Esophagus muscularis mucosa (tissue), 4 donors: ENCODE measurements at regions not wholly inside any gene's neighbourhood (a gene's known extent, or its start where the extent isn't known, plus 50 kb on each side); places are given as distances from the start of the nearest gene placed in this dataset.
"Not testable (repeated sequence)": the region's sequence is repeated elsewhere in the genome, so short reads cannot be mapped to it uniquely, and the experiment has no call there.

Experiments used
- DNase-seq: peaks from one replicate; pipeline ENCODE4 v3.0.0-alpha.2; 2017; ENCODE audit errors: extremely low spot score
- H3K27ac ChIP-seq, 4 donors: fragments of 200-600 bp; sonication (generic); replicated peaks in 1 of 4; 1 replicate in 3 of 4; 2 replicates in 1 of 4; pipeline ENCODE4 v1.5.1; 2016 to 2019; ENCODE audit warnings: mild to moderate bottlenecking in 1 of 4
- H3K27me3 ChIP-seq, 4 donors: fragments of 200-600 bp; sonication (generic); one replicate each; pipeline versions ENCODE4 v1.5.1 to v1.6.0; 2016 to 2019
- H3K36me3 ChIP-seq, 4 donors: fragments of 200-600 bp; sonication (generic); one replicate each; pipeline ENCODE4 v1.5.1; 2016 to 2019
- H3K4me1 ChIP-seq, 4 donors: fragments of 200-600 bp; sonication (generic); one replicate each; pipeline ENCODE4 v1.5.1; 2016 to 2019
- H3K4me3 ChIP-seq, 4 donors: fragments of 200-600 bp; sonication (generic); 1 replicate in 2 of 4; 2 replicates in 2 of 4; pipeline ENCODE4 v1.5.1; 2016 to 2019; ENCODE audit warnings: mild to moderate bottlenecking in 4 of 4, moderate library complexity in 1 of 4
- H3K9me3 ChIP-seq, 4 donors: fragments of 200-600 bp; sonication (generic); 1 replicate in 3 of 4; 2 replicates in 1 of 4; pipeline ENCODE4 v1.5.1; 2016 to 2019
- CTCF ChIP-seq, 3 experiments: fragments of 200-600 bp in 2 of 3; fragments of 450-650 bp in 1 of 3; sonication (generic) in 2 of 3; IDR thresholded peaks; one replicate each; pipeline ENCODE4 v1.5.1; 2017 to 2019; ENCODE audit warnings: antibody characterized with exemption in 3 of 3, mild to moderate bottlenecking in 2 of 3, moderate library complexity in 1 of 3
- EP300 ChIP-seq: sonication (generic); formaldehyde crosslinking; IDR thresholded peaks from one replicate; pipeline ENCODE4 v1.6.1; 2017; ENCODE audit warnings: antibody characterized with exemption
- POLR2A ChIP-seq: fragments of 450-650 bp; IDR thresholded peaks from one replicate; pipeline ENCODE4 v1.6.1; 2017; ENCODE audit warnings: antibody characterized with exemption, moderate library complexity, mild to moderate bottlenecking, low read depth
- POLR2AphosphoS5 ChIP-seq, 2 donors: sonication (generic); formaldehyde crosslinking; IDR thresholded peaks; one replicate each; pipeline ENCODE4 v1.6.1; 2017; ENCODE audit warnings: antibody characterized with exemption in 2 of 2
- WGBS: methylation state at CpG from one replicate; pipeline ENCODE4 v1.1.5; 2018; 5-methylcytosine and 5-hydroxymethylcytosine counted together
- intact Hi-C: fragments of 100-400 bp; cut with DNase I; formaldehyde crosslinking; loops from one replicate; pipeline ENCODE4 v1.15.1; 2023

- H3K9me3 ChIP-seq: peaks cover 0 to 10% (median 6%) of the 10 kb centered on the region in 4 donors
- intact Hi-C loops: no loop called here
- H3K27me3 ChIP-seq: peaks cover 0 to 25% (median 0%) of the 10 kb centered on the region in 4 donors
- no peaks in the 10 kb centered on the region for H3K36me3 ChIP-seq
- no peak for TF ChIP-seq CTCF (IDR thresholded peaks at IDR 0.05)
- no peak for TF ChIP-seq POLR2A
- TF ChIP-seq EP300: no peak
- TF ChIP-seq POLR2AphosphoS5 (IDR thresholded peaks at IDR 0.05): no peak
- H3K27ac ChIP-seq: no peak overlapping the region
- H3K4me1 ChIP-seq: no peaks in the 10 kb centered on the region
- WGBS: 64% methylated on average over 7 of the region's 7 CpGs
- no peak overlapping the region for H3K4me3 ChIP-seq
- no peak for DNase-seq
These were observed 78.3 kb upstream of the PEG3 start for GRCh38 chr19:56918682-56919307.

- Histone ChIP-seq H3K27me3 (peaks cover 0 to 25% (median 0%) of the 10 kb centered on the region in 4 donors), H3K4me1 (no peaks in the 10 kb centered on the region), H3K27ac (no peak overlapping the region), H3K36me3 (no peaks in the 10 kb centered on the region), H3K9me3 (peaks cover 0 to 10% (median 7%) of the 10 kb centered on the region in 4 donors), H3K4me3 (no peak overlapping the region)
- intact Hi-C loops: no loop called here
- DNase-seq: no peak
- no peak for TF ChIP-seq CTCF (IDR thresholded peaks at IDR 0.05)
- no peak for TF ChIP-seq POLR2AphosphoS5 (IDR thresholded peaks at IDR 0.05)
- TF ChIP-seq EP300: no peak
- no peak for TF ChIP-seq POLR2A
- WGBS: 87% methylated on average over 17 of the region's 17 CpGs
These were observed 78.9 kb upstream of the PEG3 start for GRCh38 chr19:56919308-56919995.

DNA sequence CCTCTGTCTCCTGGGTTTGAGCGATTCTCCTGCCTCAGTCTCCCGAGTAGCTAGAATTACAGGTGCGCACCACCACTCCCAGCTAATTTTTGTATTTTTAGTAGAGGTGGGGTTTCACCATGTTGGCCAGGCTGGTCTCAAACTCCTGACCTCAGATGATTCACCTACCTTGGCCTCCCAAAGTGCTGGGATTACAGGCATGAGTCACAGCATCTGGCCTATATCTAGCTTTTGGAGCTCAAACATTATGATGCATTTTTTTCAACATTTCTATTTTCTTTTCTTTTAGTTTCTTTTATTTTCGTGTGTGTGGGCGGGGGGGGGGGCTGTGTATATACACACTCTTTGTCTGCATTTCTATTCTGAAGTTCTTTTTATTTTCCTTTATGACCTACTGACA is 85.6 kb upstream of the PEG3 start:
- H3K4me1 ChIP-seq, DNase-seq, H3K36me3 ChIP-seq, intact Hi-C loops, H3K27ac ChIP-seq, H3K9me3 ChIP-seq, H3K27me3 ChIP-seq, H3K4me3 ChIP-seq: not testable (repeated sequence)
- 78% methylated on average over 5 of the region's 5 CpGs for WGBS

- no peak for DNase-seq
- no peak overlapping the region for H3K27ac ChIP-seq
- intact Hi-C loops: no loop called here
- no peaks in the 10 kb centered on the region for H3K36me3 ChIP-seq
- no peak overlapping the region for H3K4me3 ChIP-seq
- WGBS: 79% methylated on average over 6 of the region's 6 CpGs
- no peaks in the 10 kb centered on the region for H3K4me1 ChIP-seq
- H3K9me3 ChIP-seq: peaks cover 0 to 9% (median 3%) of the 10 kb centered on the region in 4 donors
- TF ChIP-seq POLR2AphosphoS5 (IDR thresholded peaks at IDR 0.05) (no peak), POLR2A (no peak), EP300 (no peak), CTCF (IDR thresholded peaks at IDR 0.05) (no peak)
- H3K27me3 ChIP-seq: peaks cover 0 to 8% (median 0%) of the 10 kb centered on the region in 4 donors
These were observed 86.8 kb upstream of the PEG3 start for GRCh38 chr19:56927294-56927693.

GRCh38 chr19:56927791-56928207 is 87.3 kb upstream of the PEG3 start:
- H3K36me3 ChIP-seq: no peaks in the 10 kb centered on the region
- H3K27ac ChIP-seq: no peak overlapping the region
- peaks cover 0 to 9% (median 3%) of the 10 kb centered on the region in 4 donors for H3K9me3 ChIP-seq
- H3K4me3 ChIP-seq: no peak overlapping the region
- TF ChIP-seq POLR2A (no peak), EP300 (no peak), POLR2AphosphoS5 (IDR thresholded peaks at IDR 0.05) (no peak), CTCF (IDR thresholded peaks at IDR 0.05) (no peak)
- 81% methylated on average over 7 of the region's 7 CpGs for WGBS
- H3K4me1 ChIP-seq: no peaks in the 10 kb centered on the region
- intact Hi-C loops: no loop called here
- H3K27me3 ChIP-seq: peaks cover 0 to 8% (median 0%) of the 10 kb centered on the region in 4 donors
- no peak for DNase-seq
